IPS-18a (cell line): ENCODE measurements at regions not wholly inside any gene's neighbourhood (a gene's known extent, or its start where the extent isn't known, plus 50 kb on each side); places are given as distances from the start of the nearest gene placed in this dataset.
"Not testable (repeated sequence)": the region's sequence is repeated elsewhere in the genome, so short reads cannot be mapped to it uniquely, and the experiment has no call there.

ENCODE experiments used
- H3K27ac ChIP-seq: one replicate; pipeline ENCODE4 v1.5.1; 2013; ENCODE audit warnings: low read length
- H3K27me3 ChIP-seq: one replicate; pipeline ENCODE4 v1.6.1; 2013; ENCODE audit warnings: mild to moderate bottlenecking, low read length; ENCODE audit not compliant: control insufficient read depth, insufficient read depth
- H3K36me3 ChIP-seq: one replicate; pipeline ENCODE4 v1.6.1; 2013; ENCODE audit warnings: low read depth, low read length; ENCODE audit not compliant: control insufficient read depth
- H3K4me1 ChIP-seq: one replicate; pipeline ENCODE4 v1.6.1; 2013; ENCODE audit warnings: low read depth, low read length; ENCODE audit not compliant: control insufficient read depth
- H3K4me3 ChIP-seq: one replicate; pipeline ENCODE4 v1.5.1; 2013; ENCODE audit warnings: low read length
- H3K9ac ChIP-seq: one replicate; pipeline ENCODE4 v1.6.1; 2013; ENCODE audit warnings: mild to moderate bottlenecking, low read length, moderate library complexity
- H3K9me3 ChIP-seq: one replicate; pipeline ENCODE4 v1.6.1; 2013; ENCODE audit warnings: low read depth, low read length; ENCODE audit not compliant: control insufficient read depth

DNA sequence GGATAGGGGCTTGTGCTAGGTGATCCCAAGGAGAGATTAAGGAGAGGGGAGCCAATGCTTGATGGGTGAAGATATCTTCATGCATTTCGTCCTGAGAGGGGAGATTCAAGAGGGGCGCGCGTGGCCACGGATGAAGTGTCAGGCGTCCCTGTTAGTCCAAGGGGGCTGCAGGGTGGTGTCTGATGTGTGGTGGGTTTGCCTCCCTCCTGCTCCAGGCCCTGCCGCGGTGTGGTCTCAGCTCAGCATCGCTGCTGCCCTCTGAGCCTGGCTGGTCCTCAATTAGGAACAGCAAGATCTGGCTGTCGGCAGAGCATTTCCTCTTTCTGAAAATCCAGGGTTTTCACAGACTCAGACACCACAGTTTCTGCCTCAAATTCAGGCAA lies 318.0 kb downstream of the THBS2 start:
- Histone ChIP-seq H3K27me3 (no peaks in the 10 kb centered on the region), H3K9me3 (peaks cover 11% of the 10 kb centered on the region), H3K4me3 (no peak overlapping the region), H3K36me3 (no peaks in the 10 kb centered on the region), H3K9ac (no peak overlapping the region), H3K27ac (no peak overlapping the region), H3K4me1 (no peaks in the 10 kb centered on the region)

DNA sequence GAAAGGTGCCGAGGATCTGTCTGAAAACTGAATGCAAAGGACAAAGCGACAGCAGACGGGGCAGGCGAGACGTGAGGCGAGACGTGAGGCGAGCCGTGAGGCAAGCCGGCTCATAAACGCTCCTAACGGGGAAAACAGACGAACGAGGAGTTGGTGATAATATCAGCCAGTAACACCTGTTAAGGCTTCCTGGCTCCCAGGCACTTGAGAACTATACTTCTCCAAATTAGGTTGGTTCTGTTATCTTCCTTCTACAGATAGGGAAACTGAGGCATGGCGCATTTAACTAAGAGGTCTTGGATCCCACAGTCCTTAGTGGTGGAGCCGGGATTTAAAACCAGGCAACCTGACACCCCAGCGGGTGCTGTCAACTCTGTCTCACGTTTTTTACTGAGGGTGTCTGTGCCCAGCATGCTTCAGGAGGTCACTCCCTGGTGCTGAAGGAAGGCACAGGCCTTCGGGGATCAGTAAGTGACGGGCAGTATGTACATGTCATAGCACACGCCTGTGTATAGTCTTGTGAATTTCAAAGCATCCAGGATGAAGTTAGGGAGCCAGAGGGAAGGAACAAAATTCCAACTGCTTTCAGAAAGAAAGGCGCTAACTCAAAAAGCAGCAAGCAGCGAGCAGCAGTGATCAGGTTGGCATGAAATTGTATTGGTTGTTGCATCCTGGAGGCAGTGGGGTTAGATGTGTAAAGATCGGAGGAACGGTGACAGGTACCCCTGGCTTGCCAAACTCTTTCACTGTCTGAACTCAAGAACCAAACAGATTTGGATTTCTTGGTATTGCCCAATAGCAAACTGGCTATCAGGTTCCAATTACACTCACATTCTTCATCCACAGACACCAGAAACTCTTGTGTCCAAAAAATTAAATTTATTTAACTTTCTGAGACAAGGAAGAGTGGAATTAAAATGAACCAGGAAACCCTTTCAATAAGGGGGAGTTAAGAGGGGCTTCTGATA lies 318.7 kb downstream of the THBS2 start:
- Histone ChIP-seq H3K9ac (no peak overlapping the region), H3K9me3 (peaks cover 15% of the 10 kb centered on the region), H3K27me3 (no peaks in the 10 kb centered on the region), H3K36me3 (no peaks in the 10 kb centered on the region), H3K27ac (no peak overlapping the region), H3K4me1 (no peaks in the 10 kb centered on the region), H3K4me3 (no peak overlapping the region)

DNA sequence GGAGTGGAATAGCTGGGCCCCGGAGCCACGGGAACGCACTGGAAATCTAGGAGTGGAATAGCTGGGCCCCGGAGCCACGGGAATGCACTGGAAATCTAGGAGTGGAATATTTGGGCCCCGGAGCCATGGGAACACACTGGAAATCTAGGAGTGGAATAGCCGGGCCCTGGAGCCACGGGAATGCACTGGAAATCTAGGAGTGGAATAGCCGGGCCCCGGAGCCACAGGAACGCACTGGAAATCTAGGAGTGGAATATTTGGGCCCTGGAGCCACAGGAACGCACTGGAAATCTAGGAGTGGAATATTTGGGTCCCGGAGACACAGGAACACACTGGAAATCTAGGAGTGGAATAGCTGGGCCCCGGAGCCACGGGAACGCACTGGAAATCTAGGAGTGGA lies 321.5 kb downstream of the THBS2 start:
- not testable (repeated sequence) for H3K4me3 ChIP-seq, H3K9ac ChIP-seq, H3K4me1 ChIP-seq, H3K27me3 ChIP-seq, H3K27ac ChIP-seq, H3K36me3 ChIP-seq
- H3K9me3 ChIP-seq: peaks cover 20% of the 10 kb centered on the region

DNA sequence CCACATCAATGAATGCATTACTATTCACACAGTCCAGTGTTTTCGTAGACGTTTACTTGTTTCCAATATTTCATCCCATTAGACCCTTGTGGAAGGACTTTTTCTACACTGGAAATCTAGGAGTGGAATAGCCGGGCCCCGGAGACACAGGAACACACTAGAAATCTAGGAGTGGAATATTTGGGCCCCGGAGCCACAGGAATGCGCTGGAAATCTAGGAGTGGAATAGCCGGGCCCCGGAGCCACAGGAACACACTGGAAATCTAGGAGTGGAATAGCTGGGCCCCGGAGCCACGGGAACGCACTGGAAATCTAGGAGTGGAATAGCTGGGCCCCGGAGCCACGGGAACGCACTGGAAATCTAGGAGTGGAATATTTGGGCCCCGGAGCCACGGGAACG lies 322.6 kb downstream of the THBS2 start:
- H3K9me3 ChIP-seq: peaks cover 20% of the 10 kb centered on the region

DNA sequence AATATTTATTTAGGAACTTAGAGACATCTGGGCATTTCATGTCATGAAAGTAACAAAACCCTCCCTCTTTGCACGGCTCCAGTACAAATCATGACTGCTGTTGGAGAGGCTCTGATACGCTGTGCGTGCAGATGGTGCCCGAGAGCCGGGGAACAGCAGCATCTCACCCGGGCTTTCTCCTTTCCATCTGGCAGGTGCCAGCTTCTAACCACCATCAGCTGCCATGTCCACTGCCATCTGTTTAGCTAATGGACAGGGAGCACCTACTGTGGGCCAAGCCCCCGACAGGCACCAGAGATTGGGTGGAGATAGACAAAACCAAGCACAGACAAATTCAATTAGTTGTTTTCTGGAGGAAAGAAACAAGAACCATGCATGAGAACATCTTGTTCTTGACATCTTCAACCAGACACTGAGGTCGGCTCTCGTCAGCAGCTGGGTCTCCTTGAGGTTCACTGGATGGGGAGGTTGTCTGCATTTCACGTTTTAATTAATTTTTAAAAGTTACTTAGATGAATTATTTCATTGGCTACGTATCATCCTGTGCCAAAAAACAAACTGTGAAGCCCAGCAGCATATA lies 323.7 kb downstream of the THBS2 start:
- H3K27ac ChIP-seq: no peak overlapping the region
- no peaks in the 10 kb centered on the region for H3K4me1 ChIP-seq
- no peaks in the 10 kb centered on the region for H3K27me3 ChIP-seq
- H3K4me3 ChIP-seq: no peak overlapping the region
- no peaks in the 10 kb centered on the region for H3K36me3 ChIP-seq
- no peak overlapping the region for H3K9ac ChIP-seq
- H3K9me3 ChIP-seq: peaks cover 20% of the 10 kb centered on the region

More for the DNA sequence above, 322.6 kb downstream of the THBS2 start:
- not testable (repeated sequence) for H3K27me3 ChIP-seq, H3K9ac ChIP-seq, H3K36me3 ChIP-seq, H3K4me3 ChIP-seq, H3K27ac ChIP-seq, H3K4me1 ChIP-seq

DNA sequence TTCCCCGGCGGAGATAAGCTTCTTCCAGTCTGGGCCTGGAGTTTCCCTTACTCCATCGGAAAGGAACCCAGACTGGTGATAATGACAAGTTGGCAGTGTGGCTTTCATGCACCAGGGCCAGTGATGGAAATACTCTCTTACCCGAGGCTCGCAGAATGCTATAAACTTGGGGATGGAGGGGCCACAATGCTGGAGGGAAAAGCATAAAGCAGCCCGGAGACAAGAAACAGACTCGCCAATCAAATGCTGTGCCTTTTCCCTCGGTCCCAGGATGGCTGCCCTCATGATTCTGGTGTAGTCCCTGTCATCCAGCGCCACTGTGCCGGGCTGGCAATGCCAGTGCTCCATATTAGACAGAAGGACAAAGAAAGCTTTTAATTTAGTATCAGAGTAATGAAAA lies 325.6 kb downstream of the THBS2 start:
- Histone ChIP-seq H3K36me3 (no peaks in the 10 kb centered on the region), H3K9me3 (peaks cover 20% of the 10 kb centered on the region), H3K9ac (no peak overlapping the region), H3K27ac (no peak overlapping the region), H3K27me3 (no peaks in the 10 kb centered on the region), H3K4me3 (no peak overlapping the region), H3K4me1 (no peaks in the 10 kb centered on the region)

DNA sequence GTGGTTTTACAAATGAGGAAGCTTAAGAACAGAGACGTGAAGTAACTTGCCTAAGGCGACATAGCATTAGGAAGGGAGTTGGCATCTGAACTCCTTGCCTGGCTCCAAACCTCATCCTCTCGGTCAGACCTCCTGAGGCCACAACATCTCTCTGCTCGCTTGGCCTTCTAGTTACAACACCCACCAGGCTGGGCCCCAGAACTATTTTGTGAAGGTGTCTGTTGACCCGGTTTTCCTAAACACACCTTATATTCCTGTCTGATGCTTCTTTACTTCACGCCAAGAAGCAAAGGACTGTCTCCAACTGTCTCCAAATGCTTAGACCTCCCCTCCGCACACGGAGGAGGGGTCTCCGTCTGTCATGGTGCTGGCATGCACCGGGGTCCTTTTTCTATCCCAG lies 326.6 kb downstream of the THBS2 start:
- no peaks in the 10 kb centered on the region for H3K36me3 ChIP-seq
- no peak overlapping the region for H3K9ac ChIP-seq
- H3K4me1 ChIP-seq: no peaks in the 10 kb centered on the region
- peaks cover 14% of the 10 kb centered on the region for H3K9me3 ChIP-seq
- H3K27me3 ChIP-seq: no peaks in the 10 kb centered on the region
- no peak overlapping the region for H3K4me3 ChIP-seq
- no peak overlapping the region for H3K27ac ChIP-seq

DNA sequence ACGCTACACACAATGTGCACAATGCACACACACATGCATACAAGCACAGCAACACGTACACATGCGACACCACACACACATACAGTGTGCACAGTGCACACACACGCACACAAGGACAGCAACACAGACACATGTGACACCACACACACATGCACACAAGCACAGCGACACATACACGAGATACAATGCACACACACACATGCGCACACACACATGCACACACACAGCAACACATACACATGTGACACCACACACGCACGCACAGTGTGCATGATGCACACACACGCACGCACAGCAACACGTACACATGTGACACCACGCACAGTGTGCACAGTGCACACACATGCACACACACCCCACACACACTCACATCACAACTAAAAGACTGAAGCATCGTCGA lies 327.3 kb downstream of the THBS2 start:
- H3K9ac ChIP-seq: no peak overlapping the region
- H3K36me3 ChIP-seq: no peaks in the 10 kb centered on the region
- H3K4me3 ChIP-seq: no peak overlapping the region
- H3K27ac ChIP-seq: no peak overlapping the region
- H3K4me1 ChIP-seq: no peaks in the 10 kb centered on the region
- H3K27me3 ChIP-seq: no peaks in the 10 kb centered on the region
- peaks cover 13% of the 10 kb centered on the region for H3K9me3 ChIP-seq

DNA sequence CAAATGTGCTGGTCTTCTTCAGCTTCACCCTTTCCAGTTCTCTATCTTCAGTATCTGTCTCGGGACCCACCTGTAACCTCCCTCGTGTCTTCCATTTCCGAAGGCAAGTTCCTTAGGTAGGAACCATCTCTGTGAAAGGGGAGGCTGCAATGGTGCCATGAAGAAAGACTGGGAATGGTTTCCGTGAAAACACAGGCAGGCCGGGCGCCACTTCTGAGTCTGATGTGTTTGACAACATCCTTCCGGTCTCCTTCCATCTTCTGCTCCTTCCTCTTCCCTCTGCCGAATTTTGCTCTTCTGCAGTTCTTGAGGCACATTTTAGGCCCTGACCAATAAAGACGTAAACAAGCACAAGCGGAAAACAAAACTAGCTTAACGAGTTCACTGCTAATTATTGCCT lies 328.0 kb downstream of the THBS2 start:
- no peak overlapping the region for H3K9ac ChIP-seq
- H3K4me1 ChIP-seq: no peaks in the 10 kb centered on the region

DNA sequence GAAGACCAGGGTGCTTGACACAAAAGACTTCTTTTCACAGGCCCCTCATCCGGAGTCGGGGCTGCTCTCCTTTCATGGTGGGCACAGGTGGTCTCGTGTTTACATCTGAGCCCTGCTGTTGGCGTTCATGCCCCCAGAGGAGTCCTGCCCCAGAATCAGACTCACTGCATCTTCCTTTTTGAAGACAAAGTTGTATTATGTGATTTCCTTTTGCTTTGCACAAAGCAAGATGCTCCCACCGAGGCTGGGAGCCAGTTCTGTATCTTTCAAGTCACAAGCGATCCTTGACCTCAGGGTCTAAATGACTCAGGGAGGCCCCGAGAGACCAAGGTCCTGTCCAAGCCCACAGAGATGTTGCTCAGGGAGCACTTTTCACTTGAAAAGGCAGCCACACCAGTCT lies 330.5 kb downstream of the THBS2 start:
- H3K27me3 ChIP-seq: no peaks in the 10 kb centered on the region
- H3K9me3 ChIP-seq: no peaks in the 10 kb centered on the region
- H3K4me3 ChIP-seq: no peak overlapping the region
- H3K27ac ChIP-seq: no peak overlapping the region
- H3K36me3 ChIP-seq: no peaks in the 10 kb centered on the region
- no peak overlapping the region for H3K9ac ChIP-seq
- no peaks in the 10 kb centered on the region for H3K4me1 ChIP-seq

More for the DNA sequence above, 328.0 kb downstream of the THBS2 start:
- no peak overlapping the region for H3K27ac ChIP-seq
- H3K36me3 ChIP-seq: no peaks in the 10 kb centered on the region
- H3K27me3 ChIP-seq: no peaks in the 10 kb centered on the region
- peaks cover 9% of the 10 kb centered on the region for H3K9me3 ChIP-seq
- no peak overlapping the region for H3K4me3 ChIP-seq

DNA sequence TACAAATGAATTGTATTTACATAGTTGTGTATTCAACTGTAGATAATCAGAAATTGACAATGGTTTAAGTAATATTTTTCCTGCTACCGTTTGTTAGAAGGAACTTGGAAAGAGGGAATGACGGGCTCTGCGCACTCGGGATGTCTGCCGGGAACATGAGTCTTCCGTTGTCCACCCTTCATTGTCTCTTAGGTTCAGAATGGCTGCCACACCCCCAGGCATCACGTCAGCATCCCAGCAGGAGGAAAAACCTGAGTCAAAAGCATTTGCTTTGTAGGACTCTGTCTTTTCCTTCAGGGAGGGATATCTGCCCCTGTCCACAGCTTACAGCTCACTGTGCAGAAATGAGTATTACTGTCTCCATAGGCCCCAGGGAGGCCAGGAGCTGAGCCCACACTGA lies 331.2 kb downstream of the THBS2 start:
- Histone ChIP-seq H3K9me3 (no peaks in the 10 kb centered on the region), H3K9ac (no peak overlapping the region), H3K4me1 (no peaks in the 10 kb centered on the region), H3K4me3 (no peak overlapping the region), H3K27me3 (no peaks in the 10 kb centered on the region), H3K36me3 (no peaks in the 10 kb centered on the region), H3K27ac (no peak overlapping the region)

DNA sequence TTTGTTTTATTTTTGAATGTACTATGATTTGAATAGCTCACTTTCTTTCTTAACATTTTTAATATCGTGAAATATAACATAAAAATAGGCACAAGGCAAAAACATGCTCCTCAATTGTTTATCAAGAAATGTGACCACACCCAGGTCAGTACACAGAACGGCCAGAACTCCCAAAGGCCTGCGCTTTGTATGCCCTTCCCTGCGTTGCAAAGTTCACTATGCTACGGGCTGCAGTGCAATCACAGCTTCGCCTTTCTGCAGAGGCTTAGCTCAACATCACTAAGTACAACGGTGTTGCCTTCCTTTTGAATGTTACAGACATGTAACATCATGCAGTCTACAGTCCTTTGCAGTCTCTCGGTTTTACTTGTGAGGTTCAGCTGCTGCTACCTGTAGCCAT lies 333.4 kb downstream of the THBS2 start:
- H3K4me3 ChIP-seq: no peak overlapping the region
- no peaks in the 10 kb centered on the region for H3K27me3 ChIP-seq
- H3K4me1 ChIP-seq: no peaks in the 10 kb centered on the region
- no peak overlapping the region for H3K27ac ChIP-seq
- no peaks in the 10 kb centered on the region for H3K36me3 ChIP-seq
- no peak overlapping the region for H3K9ac ChIP-seq
- no peaks in the 10 kb centered on the region for H3K9me3 ChIP-seq
